Liver (tissue), 1 donor: ENCODE measurements at regions not wholly inside any gene's neighbourhood (a gene's known extent, or its start where the extent isn't known, plus 50 kb on each side); places are given as distances from the start of the nearest gene placed in this dataset. TPM values are rescaled to one million over a fixed set of nuclear protein-coding genes. Genes with fewer than 3 reads are reported as not detected.

Experiments used
- small RNA-seq: library from RNA; depleted of rRNA; stranded (forward); fragments of <200 nt; gene quantifications from one replicate; pipeline ENCODE3, GENCODE V24; 2014

Small RNAs in the stretch of these regions (small RNA-seq; reads per million reads assigned to genes)
- gene AC233266.1: not detected
- gene RNA5SP100: not detected
